Activated B cell treated with CpG ODN at 0.5 μM for 24 hours (primary cell): ENCODE measurements at regions not wholly inside any gene's neighbourhood (a gene's known extent, or its start where the extent isn't known, plus 50 kb on each side); places are given as distances from the start of the nearest gene placed in this dataset.

Source experiments
- ATAC-seq: fragments of 200-7000 bp; cut with Tn5 transposase; one replicate; pipeline ENCODE4 v1.10.0; 2021; ENCODE audit warnings: low read depth, mild to moderate bottlenecking, moderate library complexity
- CTCF ChIA-PET: fragments of 350-600 bp; sonication (Branson Sonifier 250); formaldehyde crosslinking; loops from one replicate; lab custom pipeline; 2021; ENCODE audit warnings: antibody characterized with exemption; lab: Charles Lee
- POLR2A ChIA-PET: fragments of 350-600 bp; sonication (Branson Sonifier 250); formaldehyde crosslinking; loops from one replicate; lab custom pipeline; 2021; ENCODE audit warnings: antibody characterized with exemption; lab: Charles Lee
- DNase-seq: peaks from one replicate; pipeline ENCODE4 v3.0.0; 2022
- H3K27ac Mint-ChIP-seq: one replicate; pipeline ENCODE4 v1.8.0; 2020; ENCODE audit warnings: mixed read lengths
- H3K27me3 Mint-ChIP-seq: one replicate; pipeline ENCODE4 v1.8.0; 2021; ENCODE audit warnings: mixed read lengths
- H3K36me3 Mint-ChIP-seq: one replicate; pipeline ENCODE4 v1.8.0; 2021; ENCODE audit warnings: low read depth, mixed read lengths
- H3K4me1 Mint-ChIP-seq: one replicate; pipeline ENCODE4 v1.8.0; 2021; ENCODE audit warnings: mixed read lengths
- H3K4me3 Mint-ChIP-seq: one replicate; pipeline ENCODE4 v1.8.0; 2020; ENCODE audit warnings: mild to moderate bottlenecking, mixed read lengths
- H3K9me3 Mint-ChIP-seq: one replicate; pipeline ENCODE4 v1.8.0; 2020; ENCODE audit warnings: mixed read lengths
- CTCF ChIP-seq: fragments of 200-600 bp; IDR thresholded peaks from one replicate; pipeline ENCODE4 v1.8.0; 2022; ENCODE audit warnings: antibody characterized with exemption, mild to moderate bottlenecking
- intact Hi-C: fragments of 100-400 bp; cut with micrococcal nuclease; formaldehyde crosslinking; loops from one replicate; pipeline ENCODE4 v1.15.1; 2024

- POLR2A ChIA-PET: no interaction called here
- intact Hi-C loops: no loop called here
- Mint-ChIP-seq H3K4me1 (no peaks in the 10 kb centered on the region), H3K4me3 (no peak overlapping the region), H3K9me3 (peaks cover 2% of the 10 kb centered on the region), H3K36me3 (no peaks in the 10 kb centered on the region), H3K27ac (no peak overlapping the region), H3K27me3 (no peaks in the 10 kb centered on the region)
- ATAC-seq (no peak), DNase-seq (no peak)
- CTCF ChIA-PET: no interaction called here
- no peak for TF ChIP-seq CTCF
Measured at GRCh38 chr17:71407981-71408380, 712.8 kb upstream of the SOX9 start.

- POLR2A ChIA-PET: no interaction called here
- TF ChIP-seq CTCF: no peak
- DNase-seq (no peak), ATAC-seq (no peak)
- Mint-ChIP-seq H3K4me3 (no peak overlapping the region), H3K27ac (no peak overlapping the region), H3K4me1 (no peaks in the 10 kb centered on the region), H3K36me3 (no peaks in the 10 kb centered on the region), H3K9me3 (no peaks in the 10 kb centered on the region), H3K27me3 (no peaks in the 10 kb centered on the region)
- CTCF ChIA-PET: no interaction called here
- intact Hi-C loops: no loop called here
Measured at GRCh38 chr17:71409137-71409536, 711.7 kb upstream of the SOX9 start.

- ChIA-PET CTCF (no interaction called here), POLR2A (no interaction called here)
- TF ChIP-seq CTCF: no peak
- Mint-ChIP-seq H3K27me3 (no peaks in the 10 kb centered on the region), H3K9me3 (no peaks in the 10 kb centered on the region), H3K4me3 (no peak overlapping the region), H3K36me3 (no peaks in the 10 kb centered on the region), H3K27ac (no peak overlapping the region), H3K4me1 (no peaks in the 10 kb centered on the region)
- no peak for DNase-seq
- ATAC-seq: no peak
- intact Hi-C loops: no loop called here
Measured at GRCh38 chr17:71409712-71410111, 711.1 kb upstream of the SOX9 start.

- intact Hi-C loops: no loop called here
- no peak for ATAC-seq
- ChIA-PET POLR2A (no interaction called here), CTCF (no interaction called here)
- TF ChIP-seq CTCF: no peak
- H3K4me3 Mint-ChIP-seq: no peak overlapping the region
- no peaks in the 10 kb centered on the region for H3K9me3 Mint-ChIP-seq
- H3K27ac Mint-ChIP-seq: no peak overlapping the region
- no peaks in the 10 kb centered on the region for H3K36me3 Mint-ChIP-seq
- no peaks in the 10 kb centered on the region for H3K27me3 Mint-ChIP-seq
- DNase-seq: no peak
- no peaks in the 10 kb centered on the region for H3K4me1 Mint-ChIP-seq
Measured at GRCh38 chr17:71412803-71413202, 708.0 kb upstream of the SOX9 start.

GRCh38 chr17:71413935-71414334 is 706.9 kb upstream of the SOX9 start:
- Mint-ChIP-seq H3K27me3 (no peaks in the 10 kb centered on the region), H3K4me1 (no peaks in the 10 kb centered on the region), H3K4me3 (no peak overlapping the region), H3K36me3 (no peaks in the 10 kb centered on the region), H3K27ac (no peak overlapping the region), H3K9me3 (no peaks in the 10 kb centered on the region)
- TF ChIP-seq CTCF: no peak
- DNase-seq: no peak
- no peak for ATAC-seq
- CTCF ChIA-PET: no interaction called here
- intact Hi-C loops: no loop called here
- POLR2A ChIA-PET: no interaction called here
